Neural crest cell (in vitro differentiated cells): ENCODE measurements at regions not wholly inside any gene's neighbourhood (a gene's known extent, or its start where the extent isn't known, plus 50 kb on each side); places are given as distances from the start of the nearest gene placed in this dataset.
A peak's percentile ranks its signal among the peaks of the same experiment; 100 is the strongest.

ENCODE experiments used
- DNase-seq: peaks from one replicate; pipeline ENCODE4 v3.0.0; 2021; ENCODE audit warnings: low read depth, mixed read lengths, low spot score
- H3K27ac Mint-ChIP-seq: one replicate; pipeline ENCODE4 v1.8.0; 2021; ENCODE audit warnings: mild to moderate bottlenecking, mixed read lengths; ENCODE audit not compliant: unreplicated experiment
- H3K27me3 Mint-ChIP-seq: 2 replicates; pipeline ENCODE4 v1.8.0; 2021; ENCODE audit warnings: low read depth, mild to moderate bottlenecking, mixed read lengths
- H3K36me3 Mint-ChIP-seq: 2 replicates; pipeline ENCODE4 v1.8.0; 2021; ENCODE audit warnings: low read depth, mild to moderate bottlenecking, mixed read lengths
- H3K4me1 Mint-ChIP-seq: 2 replicates; pipeline ENCODE4 v1.8.0; 2021; ENCODE audit warnings: mixed read lengths
- H3K4me3 Mint-ChIP-seq: one replicate; pipeline ENCODE4 v1.8.0; 2021; ENCODE audit warnings: mild to moderate bottlenecking, mixed read lengths
- H3K9me3 Mint-ChIP-seq: 2 replicates; pipeline ENCODE4 v1.8.0; 2021; ENCODE audit warnings: mixed read lengths
- TF ChIP-seq, protein P1 (sequence below): fragments of 200-600 bp; sonication (generic); conservative IDR thresholded peaks from 2 replicates; pipeline ENCODE4 v1.5.0; 2021; ENCODE audit warnings: antibody characterized with exemption, mild to moderate bottlenecking

DNA sequence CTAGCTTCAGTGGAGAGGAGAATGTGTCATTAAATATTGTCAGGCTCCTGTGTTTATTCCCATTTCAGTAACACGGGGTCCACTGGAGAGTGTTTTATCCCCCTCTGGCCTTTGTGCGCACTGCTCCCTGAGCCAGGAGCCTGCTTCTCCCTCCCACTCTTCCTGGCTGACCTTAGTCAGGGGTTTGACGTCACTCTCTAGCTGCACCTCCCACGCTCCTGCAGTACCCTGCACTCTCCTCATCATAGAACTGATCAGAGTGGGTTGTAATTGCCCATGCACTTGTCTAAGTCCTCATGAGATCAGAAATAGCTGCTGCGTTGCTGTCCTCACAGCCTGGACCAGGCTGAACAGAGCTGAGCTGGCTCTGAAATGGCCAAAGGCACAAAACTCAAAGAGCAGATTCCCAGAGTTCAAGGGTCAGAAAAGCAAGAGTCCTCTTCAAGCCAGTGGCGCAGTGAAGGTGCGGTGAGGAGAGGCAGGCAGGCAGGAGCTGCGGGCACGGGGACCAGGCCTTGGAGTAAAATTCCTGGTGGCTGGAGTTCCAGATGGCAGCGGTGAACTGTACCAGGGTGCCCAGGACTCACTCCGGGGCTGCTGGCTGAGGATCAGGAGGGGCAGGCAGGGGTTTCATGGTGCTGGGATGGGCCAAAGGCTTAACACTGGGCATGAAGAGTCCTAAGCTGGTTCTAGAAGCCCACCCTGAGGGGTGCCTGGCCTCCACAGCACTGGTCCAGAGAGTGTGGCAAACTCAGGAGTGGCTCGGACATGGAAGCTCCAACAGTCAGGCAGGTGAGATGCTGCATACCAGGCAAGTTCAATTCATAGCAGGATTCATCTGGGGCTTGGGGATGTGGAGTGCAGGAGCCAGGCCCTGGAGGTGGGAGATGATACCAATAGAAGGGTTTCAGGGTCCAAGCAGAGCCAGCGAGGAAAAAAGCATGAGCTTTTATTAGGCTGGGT is 170.9 kb downstream of the SCP2D1 start:
- H3K9me3 Mint-ChIP-seq = no peaks in the 10 kb centered on the region
- peak overlapping the region; percentile 28 for H3K27ac Mint-ChIP-seq
- no peak overlapping the region for H3K4me3 Mint-ChIP-seq
- no peaks in the 10 kb centered on the region for H3K36me3 Mint-ChIP-seq
- TF ChIP-seq, protein P1, sequence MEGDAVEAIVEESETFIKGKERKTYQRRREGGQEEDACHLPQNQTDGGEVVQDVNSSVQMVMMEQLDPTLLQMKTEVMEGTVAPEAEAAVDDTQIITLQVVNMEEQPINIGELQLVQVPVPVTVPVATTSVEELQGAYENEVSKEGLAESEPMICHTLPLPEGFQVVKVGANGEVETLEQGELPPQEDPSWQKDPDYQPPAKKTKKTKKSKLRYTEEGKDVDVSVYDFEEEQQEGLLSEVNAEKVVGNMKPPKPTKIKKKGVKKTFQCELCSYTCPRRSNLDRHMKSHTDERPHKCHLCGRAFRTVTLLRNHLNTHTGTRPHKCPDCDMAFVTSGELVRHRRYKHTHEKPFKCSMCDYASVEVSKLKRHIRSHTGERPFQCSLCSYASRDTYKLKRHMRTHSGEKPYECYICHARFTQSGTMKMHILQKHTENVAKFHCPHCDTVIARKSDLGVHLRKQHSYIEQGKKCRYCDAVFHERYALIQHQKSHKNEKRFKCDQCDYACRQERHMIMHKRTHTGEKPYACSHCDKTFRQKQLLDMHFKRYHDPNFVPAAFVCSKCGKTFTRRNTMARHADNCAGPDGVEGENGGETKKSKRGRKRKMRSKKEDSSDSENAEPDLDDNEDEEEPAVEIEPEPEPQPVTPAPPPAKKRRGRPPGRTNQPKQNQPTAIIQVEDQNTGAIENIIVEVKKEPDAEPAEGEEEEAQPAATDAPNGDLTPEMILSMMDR = no peak
- no peaks in the 10 kb centered on the region for H3K4me1 Mint-ChIP-seq
- peaks cover 1% of the 10 kb centered on the region for H3K27me3 Mint-ChIP-seq
- DNase-seq = no peak

- Mint-ChIP-seq H3K36me3 (no peaks in the 10 kb centered on the region), H3K27ac (no peak overlapping the region), H3K4me3 (no peak overlapping the region), H3K27me3 (no peaks in the 10 kb centered on the region), H3K4me1 (no peaks in the 10 kb centered on the region), H3K9me3 (no peaks in the 10 kb centered on the region)
- TF ChIP-seq, protein P1 = no peak
- DNase-seq = no peak
Measured at GRCh38 chr20:18985551-18985950, 172.0 kb downstream of the SCP2D1 start.

GRCh38 chr20:18986146-18986830 is 172.7 kb downstream of the SCP2D1 start:
- no peak for DNase-seq
- Mint-ChIP-seq H3K27ac (no peak overlapping the region), H3K36me3 (no peaks in the 10 kb centered on the region), H3K4me1 (no peaks in the 10 kb centered on the region), H3K27me3 (no peaks in the 10 kb centered on the region), H3K9me3 (no peaks in the 10 kb centered on the region), H3K4me3 (no peak overlapping the region)
- TF ChIP-seq, protein P1 = no peak

GRCh38 chr20:18986895-18987580 is 173.5 kb downstream of the SCP2D1 start:
- Mint-ChIP-seq H3K9me3 (no peaks in the 10 kb centered on the region), H3K4me1 (no peaks in the 10 kb centered on the region), H3K4me3 (no peak overlapping the region), H3K27me3 (no peaks in the 10 kb centered on the region), H3K36me3 (no peaks in the 10 kb centered on the region), H3K27ac (no peak overlapping the region)
- no peak for DNase-seq
- TF ChIP-seq, protein P1 = no peak

GRCh38 chr20:18987781-18988360 is 174.3 kb downstream of the SCP2D1 start:
- Mint-ChIP-seq H3K4me3 (no peak overlapping the region), H3K4me1 (no peaks in the 10 kb centered on the region), H3K27me3 (no peaks in the 10 kb centered on the region), H3K27ac (no peak overlapping the region), H3K9me3 (peaks cover 3% of the 10 kb centered on the region), H3K36me3 (no peaks in the 10 kb centered on the region)
- DNase-seq = no peak
- TF ChIP-seq, protein P1 = no peak
